ENCODE measurements at regions not wholly inside any gene's neighbourhood (a gene's known extent, or its start where the extent isn't known, plus 50 kb on each side); places are given as distances from the start of the nearest gene placed in this dataset.
"Not testable (repeated sequence)": the region's sequence is repeated elsewhere in the genome, so short reads cannot be mapped to it uniquely, and the experiment has no call there.

GRCh38 chr5:1720396-1721110 is 79.1 kb downstream of the MRPL36 start:
- no peak for DNase-seq (ENCODE audit: low spot score)
- H3K9me2 ChIP-seq (ENCODE audit: insufficient read depth, low read length): no peaks in the 10 kb centered on the region
- no peaks in the 10 kb centered on the region for H3K36me3 ChIP-seq (ENCODE audit: insufficient read depth, low read length)
- H3K79me2 ChIP-seq (ENCODE audit: insufficient read depth, low read depth, low read length): no peaks in the 10 kb centered on the region
- H4K20me1 ChIP-seq (ENCODE audit: insufficient read depth, low read length): no peaks in the 10 kb centered on the region
- peaks cover 23% of the 10 kb centered on the region for H3K9me3 ChIP-seq (ENCODE audit: low read length)
- H3K4me2 ChIP-seq (ENCODE audit: low read length): no peak overlapping the region
- no peak overlapping the region for H2AFZ ChIP-seq (ENCODE audit: low read length)
- H3K27ac ChIP-seq (ENCODE audit: low read depth, low read length, poor library complexity, severe bottlenecking): no peak overlapping the region
- no peaks in the 10 kb centered on the region for H3K4me1 ChIP-seq (ENCODE audit: insufficient read depth, low read length, poor library complexity, severe bottlenecking)
- ChIA-PET POLR2A (interaction anchor here (0.8 kb wide), 1 partner anchor 10 kb away, joined by 3 read pairs; no protein-coding TSS in a partner anchor), CTCF (ENCODE audit: unreplicated experiment) (no interaction called here)
- intact Hi-C loops (cut with micrococcal nuclease; ENCODE audit: unreplicated experiment): no loop called here
- H3K4me3 ChIP-seq (ENCODE audit: low read depth, low read length, poor library complexity, severe bottlenecking): no peak overlapping the region
- TF ChIP-seq CTCF (conservative IDR thresholded peaks at IDR 0.05; ENCODE audit: low read length) (no peak), EZH2phosphoT487 (IDR thresholded peaks at IDR 0.05; ENCODE audit: borderline replicate concordance, low read depth, low read length) (no peak)
- no TSS peak for BruUV-seq (replicated peaks)

- no peaks in the 10 kb centered on the region for H3K9me2 ChIP-seq (ENCODE audit: insufficient read depth, low read length)
- intact Hi-C loops (cut with micrococcal nuclease; ENCODE audit: unreplicated experiment): no loop called here
- no peak overlapping the region for H2AFZ ChIP-seq (ENCODE audit: low read length)
- POLR2A ChIA-PET: no interaction called here
- H3K79me2 ChIP-seq (ENCODE audit: insufficient read depth, low read depth, low read length): no peaks in the 10 kb centered on the region
- H3K27ac ChIP-seq (ENCODE audit: low read depth, low read length, poor library complexity, severe bottlenecking): no peak overlapping the region
- H3K4me2 ChIP-seq (ENCODE audit: low read length): no peak overlapping the region
- peaks cover 23% of the 10 kb centered on the region for H3K9me3 ChIP-seq (ENCODE audit: low read length)
- no TSS peak for BruUV-seq (replicated peaks)
- no peaks in the 10 kb centered on the region for H3K4me1 ChIP-seq (ENCODE audit: insufficient read depth, low read length, poor library complexity, severe bottlenecking)
- no peak for DNase-seq (ENCODE audit: low spot score)
- H4K20me1 ChIP-seq (ENCODE audit: insufficient read depth, low read length): no peaks in the 10 kb centered on the region
- no peak overlapping the region for H3K4me3 ChIP-seq (ENCODE audit: low read depth, low read length, poor library complexity, severe bottlenecking)
- H3K36me3 ChIP-seq (ENCODE audit: insufficient read depth, low read length): no peaks in the 10 kb centered on the region
- TF ChIP-seq EZH2phosphoT487 (IDR thresholded peaks at IDR 0.05; ENCODE audit: borderline replicate concordance, low read depth, low read length): no peak
- TF ChIP-seq CTCF (conservative IDR thresholded peaks at IDR 0.05; ENCODE audit: low read length): no peak
- CTCF ChIA-PET (ENCODE audit: unreplicated experiment): no interaction called here
Measured at GRCh38 chr5:1719860-1720259, 79.8 kb downstream of the MRPL36 start.

GRCh38 chr5:1718669-1719068 is 81.0 kb downstream of the MRPL36 start:
- no peak overlapping the region for H3K4me3 ChIP-seq (ENCODE audit: low read depth, low read length, poor library complexity, severe bottlenecking)
- H3K27ac ChIP-seq (ENCODE audit: low read depth, low read length, poor library complexity, severe bottlenecking): no peak overlapping the region
- ChIA-PET POLR2A (no interaction called here), CTCF (ENCODE audit: unreplicated experiment) (no interaction called here)
- BruUV-seq (replicated peaks): no TSS peak
- TF ChIP-seq CTCF (conservative IDR thresholded peaks at IDR 0.05; ENCODE audit: low read length): no peak
- TF ChIP-seq EZH2phosphoT487 (IDR thresholded peaks at IDR 0.05; ENCODE audit: borderline replicate concordance, low read depth, low read length): no peak
- H3K4me2 ChIP-seq (ENCODE audit: low read length): no peak overlapping the region
- no peaks in the 10 kb centered on the region for H3K4me1 ChIP-seq (ENCODE audit: insufficient read depth, low read length, poor library complexity, severe bottlenecking)
- peak; percentile 45 for DNase-seq (ENCODE audit: low spot score)
- no peaks in the 10 kb centered on the region for H4K20me1 ChIP-seq (ENCODE audit: insufficient read depth, low read length)
- intact Hi-C loops (cut with micrococcal nuclease; ENCODE audit: unreplicated experiment): no loop called here
- H3K9me3 ChIP-seq (ENCODE audit: low read length): peaks cover 23% of the 10 kb centered on the region
- H2AFZ ChIP-seq (ENCODE audit: low read length): no peak overlapping the region
- H3K9me2 ChIP-seq (ENCODE audit: insufficient read depth, low read length): no peaks in the 10 kb centered on the region
- H3K36me3 ChIP-seq (ENCODE audit: insufficient read depth, low read length): no peaks in the 10 kb centered on the region
- no peaks in the 10 kb centered on the region for H3K79me2 ChIP-seq (ENCODE audit: insufficient read depth, low read depth, low read length)

GRCh38 chr5:1710091-1710490 is 89.5 kb downstream of the MRPL36 start:
- BruUV-seq (replicated peaks); H3K4me2 ChIP-seq (ENCODE audit: low read length); H2AFZ ChIP-seq (ENCODE audit: low read length); H3K9me3 ChIP-seq (ENCODE audit: low read length); H4K20me1 ChIP-seq (ENCODE audit: insufficient read depth, low read length); H3K36me3 ChIP-seq (ENCODE audit: insufficient read depth, low read length); CTCF ChIA-PET (ENCODE audit: unreplicated experiment); H3K4me3 ChIP-seq (ENCODE audit: low read depth, low read length, poor library complexity, severe bottlenecking); H3K9me2 ChIP-seq (ENCODE audit: insufficient read depth, low read length); intact Hi-C loops (cut with micrococcal nuclease; ENCODE audit: unreplicated experiment); H3K27ac ChIP-seq (ENCODE audit: low read depth, low read length, poor library complexity, severe bottlenecking); DNase-seq (ENCODE audit: low spot score); H3K79me2 ChIP-seq (ENCODE audit: insufficient read depth, low read depth, low read length); POLR2A ChIA-PET: not testable (repeated sequence)
- peaks cover 14% of the 10 kb centered on the region for H3K4me1 ChIP-seq (ENCODE audit: insufficient read depth, low read length, poor library complexity, severe bottlenecking)

Data from OCI-LY7 (cell line).